Effector memory CD4-positive, alpha-beta T cell (primary cell): ENCODE measurements at regions not wholly inside any gene's neighbourhood (a gene's known extent, or its start where the extent isn't known, plus 50 kb on each side); places are given as distances from the start of the nearest gene placed in this dataset.

Source experiments
- DNase-seq, 3 donors: peaks; one replicate each; pipeline ENCODE4 v3.0.0-alpha.2; 2020
- H3K27ac ChIP-seq: 2 replicates; pipeline ENCODE4 v1.7.0; 2013; ENCODE audit warnings: mild to moderate bottlenecking, low read length, moderate library complexity; ENCODE audit not compliant: insufficient read depth, poor library complexity, severe bottlenecking
- H3K27me3 ChIP-seq: replicated peaks from 2 replicates; pipeline ENCODE4 v1.7.0; 2013; ENCODE audit warnings: mild to moderate bottlenecking, low read length; ENCODE audit not compliant: insufficient read depth, control insufficient read depth, poor library complexity, severe bottlenecking
- H3K36me3 ChIP-seq: 2 replicates; pipeline ENCODE4 v1.7.0; 2013; ENCODE audit warnings: mild to moderate bottlenecking, low read length, moderate library complexity; ENCODE audit not compliant: control insufficient read depth, insufficient read depth
- H3K4me1 ChIP-seq: 2 replicates; pipeline ENCODE4 v1.7.0; 2013; ENCODE audit warnings: low read length, mild to moderate bottlenecking; ENCODE audit not compliant: control insufficient read depth, insufficient read depth, poor library complexity, severe bottlenecking
- H3K4me3 ChIP-seq: 2 replicates; pipeline ENCODE4 v1.7.0; 2013; ENCODE audit warnings: low read length, low read depth, mild to moderate bottlenecking; ENCODE audit not compliant: insufficient read depth, poor library complexity, severe bottlenecking
- H3K9me3 ChIP-seq: 2 replicates; pipeline ENCODE4 v1.7.0; 2013; ENCODE audit warnings: mild to moderate bottlenecking, low read length, moderate library complexity; ENCODE audit not compliant: control insufficient read depth

DNA sequence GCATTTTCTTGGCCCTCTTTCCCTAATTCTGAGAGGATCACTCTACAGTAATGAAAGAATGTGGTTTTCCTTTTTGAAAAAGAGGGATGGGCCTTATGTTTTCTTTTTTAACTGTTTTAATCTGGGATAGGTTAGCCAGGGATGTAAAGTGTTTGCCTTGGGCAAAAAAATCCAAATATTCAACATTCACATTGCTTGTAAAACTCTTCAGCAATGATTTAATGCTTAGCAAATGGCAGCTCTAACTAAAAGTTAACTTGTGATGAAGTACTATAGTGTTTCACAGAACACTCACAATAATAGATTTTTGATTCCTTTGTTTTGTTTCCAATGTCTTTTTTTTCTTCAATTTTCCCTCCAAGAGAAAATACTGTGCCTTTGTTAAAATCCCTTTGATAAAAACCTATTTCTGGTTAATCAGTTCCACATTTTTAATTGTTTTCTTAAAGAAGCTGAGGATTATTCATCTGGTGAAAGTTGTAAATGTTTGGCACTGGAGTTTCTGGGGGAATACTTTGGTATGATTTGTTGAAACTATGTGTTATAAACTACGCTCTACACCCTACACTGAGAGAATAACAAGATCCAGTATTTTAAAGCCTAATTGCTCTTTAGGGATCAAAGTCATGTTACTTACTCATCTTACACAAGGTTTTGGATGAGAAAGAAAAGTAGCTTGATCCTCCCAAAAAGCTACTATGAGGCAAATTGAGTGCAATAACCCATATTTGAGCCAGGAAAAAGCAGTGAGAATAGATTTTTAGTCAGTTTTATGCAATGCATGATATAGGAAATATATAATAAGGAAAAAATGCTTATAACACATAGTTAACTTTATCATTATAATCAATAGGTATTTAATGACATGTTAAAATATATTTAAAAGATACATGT lies 335.8 kb downstream of the EPHA7 start:
- Histone ChIP-seq H3K27ac (no peak overlapping the region), H3K9me3 (no peaks in the 10 kb centered on the region), H3K27me3 (no peaks in the 10 kb centered on the region), H3K4me1 (no peaks in the 10 kb centered on the region), H3K4me3 (no peak overlapping the region), H3K36me3 (no peaks in the 10 kb centered on the region)
- DNase-seq = no peak

DNA sequence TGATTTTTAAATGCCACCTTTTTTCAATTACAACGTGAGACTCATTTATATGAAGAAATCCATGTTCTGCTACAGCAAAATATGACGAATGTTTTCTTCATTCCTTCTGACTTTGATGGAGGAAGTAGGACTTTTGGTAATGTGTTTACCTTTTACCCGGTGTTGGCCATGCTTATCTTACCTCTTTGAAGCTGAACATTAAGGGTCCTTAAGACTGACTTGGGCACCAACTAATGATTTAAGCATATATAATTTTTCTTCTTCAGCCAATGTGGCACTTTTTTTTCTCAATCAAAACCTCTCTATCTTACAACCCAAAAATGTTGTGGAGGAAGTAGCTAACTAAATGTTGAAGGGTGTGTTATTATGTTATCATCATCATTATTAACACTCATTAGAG lies 337.5 kb downstream of the EPHA7 start:
- Histone ChIP-seq H3K4me3 (no peak overlapping the region), H3K4me1 (no peaks in the 10 kb centered on the region), H3K36me3 (no peaks in the 10 kb centered on the region), H3K27ac (no peak overlapping the region), H3K9me3 (no peaks in the 10 kb centered on the region), H3K27me3 (no peaks in the 10 kb centered on the region)
- DNase-seq = no peak

DNA sequence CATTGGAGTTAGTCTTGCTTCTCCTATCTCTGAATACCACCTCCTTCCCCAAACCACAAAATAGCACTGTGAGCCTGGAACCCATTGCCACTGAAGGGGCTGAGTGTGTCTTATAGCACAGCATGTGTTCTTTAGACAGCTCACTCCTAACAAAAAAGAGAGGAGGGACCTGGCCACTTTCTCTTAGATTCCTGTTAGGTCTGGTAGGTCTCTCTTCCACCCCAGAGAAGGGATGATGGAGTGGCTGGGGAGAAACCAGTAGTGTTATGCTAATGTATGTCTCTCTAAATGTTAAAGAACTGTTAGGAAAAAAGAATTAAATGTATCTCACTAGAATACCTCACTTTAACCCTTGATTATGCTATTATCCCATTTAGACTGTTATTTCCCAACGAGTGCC lies 340.3 kb downstream of the EPHA7 start:
- no peaks in the 10 kb centered on the region for H3K27me3 ChIP-seq
- no peaks in the 10 kb centered on the region for H3K36me3 ChIP-seq
- no peaks in the 10 kb centered on the region for H3K4me1 ChIP-seq
- DNase-seq = no peak
- H3K9me3 ChIP-seq = no peaks in the 10 kb centered on the region
- H3K4me3 ChIP-seq = no peak overlapping the region
- H3K27ac ChIP-seq = no peak overlapping the region

DNA sequence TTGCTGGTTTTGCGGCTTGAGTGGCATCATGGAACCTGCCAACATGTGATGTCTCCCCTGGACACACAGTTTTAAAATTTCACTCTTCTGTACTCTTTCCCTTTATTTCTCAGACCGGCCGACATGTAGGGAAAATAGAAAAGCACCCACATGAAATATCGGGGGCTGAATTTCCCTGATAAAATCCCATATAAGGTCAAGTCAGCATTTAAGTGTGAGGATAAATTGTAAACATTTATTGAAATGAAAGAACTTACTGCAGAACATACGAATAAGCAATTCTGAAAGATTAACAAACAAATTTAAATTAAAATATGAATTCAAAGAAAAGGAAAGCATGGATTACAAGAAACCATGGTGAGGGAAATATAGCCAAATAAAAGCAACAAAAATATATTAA lies 345.5 kb downstream of the EPHA7 start:
- no peak overlapping the region for H3K27ac ChIP-seq

DNA sequence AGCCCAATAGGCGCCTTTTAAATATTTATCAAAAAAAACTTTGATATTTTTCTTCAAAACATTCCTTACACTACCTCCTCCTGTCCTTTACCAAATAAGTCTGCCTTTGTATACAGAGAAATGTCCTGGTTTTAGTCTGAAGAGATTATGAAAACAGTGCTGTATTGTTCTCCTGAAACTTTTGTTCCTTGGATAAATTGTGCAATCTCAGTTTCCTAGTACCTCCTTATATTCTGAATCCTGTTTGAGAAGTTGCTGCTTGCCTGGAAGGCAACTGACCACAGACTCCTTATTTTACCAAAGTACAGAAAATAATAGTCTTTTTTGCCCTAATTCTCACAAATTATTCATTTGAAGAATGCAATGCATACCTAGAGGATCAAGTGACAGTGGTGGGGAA lies 349.5 kb downstream of the EPHA7 start:
- H3K4me1 ChIP-seq = no peaks in the 10 kb centered on the region
- H3K36me3 ChIP-seq = no peaks in the 10 kb centered on the region
- DNase-seq = no peak
- H3K4me3 ChIP-seq = no peak overlapping the region
- H3K9me3 ChIP-seq = no peaks in the 10 kb centered on the region
- H3K27me3 ChIP-seq = no peaks in the 10 kb centered on the region
- H3K27ac ChIP-seq = no peak overlapping the region

More for the DNA sequence above, 345.5 kb downstream of the EPHA7 start:
- no peaks in the 10 kb centered on the region for H3K9me3 ChIP-seq
- DNase-seq = no peak
- H3K36me3 ChIP-seq = no peaks in the 10 kb centered on the region
- no peak overlapping the region for H3K4me3 ChIP-seq
- no peaks in the 10 kb centered on the region for H3K4me1 ChIP-seq
- H3K27me3 ChIP-seq = no peaks in the 10 kb centered on the region

DNA sequence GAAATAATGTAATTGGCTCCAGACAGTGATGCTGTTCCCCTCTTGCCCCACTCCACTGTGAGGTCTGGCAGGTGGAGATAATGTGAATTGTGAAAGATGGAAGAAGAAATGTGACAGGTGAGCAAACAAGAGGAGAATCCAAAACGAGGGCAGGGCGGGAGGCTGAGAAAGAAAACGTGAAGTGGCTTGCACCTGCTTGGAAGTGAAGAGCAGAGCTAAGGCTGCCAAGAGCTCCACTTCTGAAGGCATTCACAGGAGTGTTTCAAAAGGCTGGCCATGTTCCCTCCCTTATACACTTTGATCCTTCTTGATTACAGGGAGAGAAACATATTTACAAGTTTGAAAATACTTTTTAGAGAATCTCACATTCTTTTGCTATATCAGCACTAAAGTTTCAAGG lies 359.4 kb downstream of the EPHA7 start:
- no peaks in the 10 kb centered on the region for H3K27me3 ChIP-seq
- H3K36me3 ChIP-seq = no peaks in the 10 kb centered on the region
- no peak overlapping the region for H3K27ac ChIP-seq
- no peak for DNase-seq
- H3K9me3 ChIP-seq = no peaks in the 10 kb centered on the region
- no peak overlapping the region for H3K4me3 ChIP-seq
- no peaks in the 10 kb centered on the region for H3K4me1 ChIP-seq

DNA sequence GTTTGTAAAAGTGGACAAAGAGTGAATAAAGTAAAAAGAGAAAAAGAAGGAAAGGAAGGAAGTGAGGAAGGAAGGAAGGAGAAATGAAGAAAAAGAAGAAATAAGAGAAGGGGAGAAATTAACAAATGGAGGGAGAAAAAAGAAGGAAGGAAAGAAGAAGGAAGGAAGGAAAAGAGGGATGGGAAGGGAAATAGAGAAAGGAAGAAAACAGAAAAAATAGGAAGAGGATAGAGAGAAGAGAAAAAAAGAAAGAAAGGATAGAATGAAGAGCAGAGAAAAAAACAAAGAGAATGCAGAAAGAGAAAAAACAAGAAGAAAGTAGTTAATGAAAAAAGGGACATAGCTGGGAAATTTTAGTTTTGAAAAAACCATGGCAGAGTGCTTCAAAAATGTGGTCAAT lies 361.8 kb downstream of the EPHA7 start:
- Histone ChIP-seq H3K36me3 (no peaks in the 10 kb centered on the region), H3K4me1 (no peaks in the 10 kb centered on the region), H3K27me3 (no peaks in the 10 kb centered on the region), H3K4me3 (no peak overlapping the region), H3K27ac (no peak overlapping the region), H3K9me3 (no peaks in the 10 kb centered on the region)
- DNase-seq = no peak

DNA sequence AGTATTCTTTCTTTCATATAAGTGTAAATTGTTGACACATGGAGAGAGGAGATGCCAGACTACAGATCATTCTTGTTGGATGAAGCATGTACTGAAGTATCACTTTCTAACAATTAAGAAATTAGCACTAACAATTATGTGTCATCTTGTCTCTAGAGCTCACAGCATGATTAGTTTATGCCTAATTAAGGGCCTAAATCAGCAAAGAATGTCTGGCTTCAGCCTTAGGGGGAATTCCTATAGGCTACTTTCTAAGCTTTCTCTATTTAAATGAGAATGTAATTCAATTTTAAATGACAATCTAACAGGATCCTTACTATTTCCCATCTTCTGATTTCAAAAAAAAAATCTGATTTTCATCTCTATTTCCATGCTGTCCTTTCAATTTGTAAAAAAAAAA lies 371.0 kb downstream of the EPHA7 start:
- Histone ChIP-seq H3K36me3 (no peaks in the 10 kb centered on the region), H3K4me1 (no peaks in the 10 kb centered on the region), H3K27ac (no peak overlapping the region), H3K27me3 (no peaks in the 10 kb centered on the region), H3K4me3 (no peak overlapping the region), H3K9me3 (no peaks in the 10 kb centered on the region)
- no peak for DNase-seq

DNA sequence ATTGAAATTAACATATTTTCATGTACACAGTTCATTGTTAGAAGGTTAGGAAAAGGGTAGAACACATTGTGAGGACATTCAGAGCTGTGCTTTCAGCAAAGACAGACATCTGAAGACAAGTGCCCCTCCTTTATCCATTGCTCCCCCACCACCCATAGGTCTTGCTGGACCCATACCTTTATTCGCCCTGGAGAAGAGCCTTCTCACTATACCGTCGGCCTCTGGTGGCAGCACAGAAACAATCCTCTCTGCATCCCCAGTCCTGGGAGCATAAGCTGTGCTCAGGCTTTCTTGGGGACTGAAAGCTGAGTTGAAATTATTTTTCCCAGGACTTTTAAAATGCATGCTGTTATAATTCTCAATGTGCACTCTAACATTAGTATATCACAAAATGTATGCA lies 372.3 kb downstream of the EPHA7 start:
- no peaks in the 10 kb centered on the region for H3K4me1 ChIP-seq

DNA sequence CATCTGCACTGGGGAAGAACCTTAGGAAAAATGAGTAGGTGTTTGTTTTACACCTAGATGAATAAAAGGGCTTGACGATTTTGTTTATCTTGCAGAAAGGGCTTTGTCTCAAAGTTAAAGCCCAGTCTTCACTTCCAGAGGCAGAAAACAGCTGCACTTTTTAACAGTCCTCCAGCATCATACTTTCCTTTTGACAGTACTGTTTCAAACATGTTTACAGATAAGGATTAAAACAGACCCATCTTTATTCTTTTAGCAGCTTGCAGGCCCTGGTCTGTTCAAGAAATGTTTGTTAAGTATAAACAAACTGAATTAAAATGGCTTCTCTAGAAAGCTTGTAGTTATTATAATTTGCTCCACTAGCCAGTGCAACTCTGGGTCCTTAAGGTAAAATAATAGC lies 374.2 kb downstream of the EPHA7 start:
- no peaks in the 10 kb centered on the region for H3K36me3 ChIP-seq
- H3K27ac ChIP-seq = no peak overlapping the region
- H3K9me3 ChIP-seq = no peaks in the 10 kb centered on the region
- DNase-seq = no peak
- H3K27me3 ChIP-seq = no peaks in the 10 kb centered on the region
- H3K4me1 ChIP-seq = no peaks in the 10 kb centered on the region
- no peak overlapping the region for H3K4me3 ChIP-seq

More for the DNA sequence above, 372.3 kb downstream of the EPHA7 start:
- Histone ChIP-seq H3K27ac (no peak overlapping the region), H3K36me3 (no peaks in the 10 kb centered on the region), H3K4me3 (no peak overlapping the region), H3K9me3 (no peaks in the 10 kb centered on the region), H3K27me3 (no peaks in the 10 kb centered on the region)
- DNase-seq = no peak
